Endothelial cell (in vitro differentiated cells): ENCODE measurements at regions not wholly inside any gene's neighbourhood (a gene's known extent, or its start where the extent isn't known, plus 50 kb on each side); places are given as distances from the start of the nearest gene placed in this dataset.
"Not testable (repeated sequence)": the region's sequence is repeated elsewhere in the genome, so short reads cannot be mapped to it uniquely, and the experiment has no call there.

ENCODE experiments used
- DNase-seq: peaks from one replicate; pipeline ENCODE4 v3.0.0; 2021; ENCODE audit warnings: low spot score
- H3K27ac Mint-ChIP-seq: one replicate; pipeline ENCODE4 v1.8.0; 2021; ENCODE audit warnings: mixed read lengths, inconsistent platforms; ENCODE audit not compliant: unreplicated experiment
- H3K27me3 Mint-ChIP-seq: one replicate; pipeline ENCODE4 v1.8.0; 2021; ENCODE audit warnings: mild to moderate bottlenecking, moderate library complexity, mixed read lengths, inconsistent platforms; ENCODE audit not compliant: unreplicated experiment
- H3K36me3 Mint-ChIP-seq: one replicate; pipeline ENCODE4 v1.8.0; 2021; ENCODE audit warnings: mild to moderate bottlenecking, low read depth, mixed read lengths, inconsistent platforms; ENCODE audit not compliant: unreplicated experiment
- H3K4me1 Mint-ChIP-seq: one replicate; pipeline ENCODE4 v1.8.0; 2021; ENCODE audit warnings: mild to moderate bottlenecking, mixed read lengths, inconsistent platforms; ENCODE audit not compliant: unreplicated experiment
- H3K4me3 Mint-ChIP-seq: one replicate; pipeline ENCODE4 v1.8.0; 2021; ENCODE audit warnings: mild to moderate bottlenecking, mixed read lengths, inconsistent platforms; ENCODE audit not compliant: unreplicated experiment
- H3K9me3 Mint-ChIP-seq: one replicate; pipeline ENCODE4 v1.8.0; 2021; ENCODE audit warnings: mixed read lengths, inconsistent platforms; ENCODE audit not compliant: unreplicated experiment
- CTCF ChIP-seq: fragments of 200-600 bp; sonication (generic); IDR thresholded peaks from one replicate; pipeline ENCODE4 v1.5.0; 2021; ENCODE audit warnings: antibody characterized with exemption; ENCODE audit not compliant: unreplicated experiment

- no peak overlapping the region for H3K27ac Mint-ChIP-seq
- no peak for DNase-seq
- H3K36me3 Mint-ChIP-seq: peaks cover 11% of the 10 kb centered on the region
- peaks cover 21% of the 10 kb centered on the region for H3K27me3 Mint-ChIP-seq
- peaks cover 20% of the 10 kb centered on the region for H3K9me3 Mint-ChIP-seq
- no peak for TF ChIP-seq CTCF
- no peaks in the 10 kb centered on the region for H3K4me1 Mint-ChIP-seq
- no peak overlapping the region for H3K4me3 Mint-ChIP-seq
Observed at GRCh38 chr14:105918496-105919262, 392.3 kb downstream of the TMEM121 start.

DNA sequence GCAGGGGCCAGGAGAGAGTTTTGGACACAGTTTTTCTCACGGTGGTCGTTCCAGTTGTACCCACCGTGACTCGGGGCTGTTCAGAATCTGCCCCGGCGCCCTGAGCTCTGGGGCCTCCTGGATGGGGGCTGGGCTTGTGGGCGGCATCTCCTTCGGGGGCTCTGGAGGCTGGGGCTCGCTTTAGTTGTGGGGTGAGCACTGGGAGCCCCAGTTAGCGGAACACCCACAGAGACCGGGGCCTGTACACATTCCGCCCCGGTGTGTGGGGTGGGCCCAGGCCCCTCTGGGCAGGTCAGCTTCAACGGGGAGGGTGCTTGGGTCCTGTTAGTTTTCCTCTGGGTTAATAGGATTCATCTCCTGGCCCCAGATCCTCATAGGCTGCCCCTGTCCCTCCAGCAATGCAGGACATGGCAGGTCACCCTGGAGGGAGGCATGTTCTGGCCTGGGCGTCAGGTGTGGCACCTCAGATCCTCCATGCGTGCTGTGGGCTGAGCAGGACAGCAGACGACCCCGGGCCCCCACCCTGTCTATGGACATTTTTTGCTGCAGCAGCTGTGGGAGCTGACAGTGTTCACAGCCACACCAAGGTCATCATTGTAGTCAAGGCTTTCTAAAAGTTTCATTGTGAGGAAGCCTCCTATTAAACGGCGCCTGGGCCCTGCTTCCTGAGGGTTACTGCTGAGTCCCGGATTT is 393.2 kb downstream of the TMEM121 start:
- Mint-ChIP-seq H3K27ac (no peak overlapping the region), H3K4me1 (no peaks in the 10 kb centered on the region)

GRCh38 chr14:105920151-105920700 is 393.8 kb downstream of the TMEM121 start:
- H3K4me3 Mint-ChIP-seq, DNase-seq, H3K27ac Mint-ChIP-seq, H3K4me1 Mint-ChIP-seq: not testable (repeated sequence)
- Mint-ChIP-seq H3K36me3 (peaks cover 15% of the 10 kb centered on the region), H3K9me3 (peaks cover 26% of the 10 kb centered on the region), H3K27me3 (peaks cover 26% of the 10 kb centered on the region)

More for the DNA sequence above, 393.2 kb downstream of the TMEM121 start:
- no peak for DNase-seq
- H3K27me3 Mint-ChIP-seq: peaks cover 26% of the 10 kb centered on the region
- TF ChIP-seq CTCF: no peak
- H3K36me3 Mint-ChIP-seq: peaks cover 15% of the 10 kb centered on the region
- no peak overlapping the region for H3K4me3 Mint-ChIP-seq
- peaks cover 26% of the 10 kb centered on the region for H3K9me3 Mint-ChIP-seq

DNA sequence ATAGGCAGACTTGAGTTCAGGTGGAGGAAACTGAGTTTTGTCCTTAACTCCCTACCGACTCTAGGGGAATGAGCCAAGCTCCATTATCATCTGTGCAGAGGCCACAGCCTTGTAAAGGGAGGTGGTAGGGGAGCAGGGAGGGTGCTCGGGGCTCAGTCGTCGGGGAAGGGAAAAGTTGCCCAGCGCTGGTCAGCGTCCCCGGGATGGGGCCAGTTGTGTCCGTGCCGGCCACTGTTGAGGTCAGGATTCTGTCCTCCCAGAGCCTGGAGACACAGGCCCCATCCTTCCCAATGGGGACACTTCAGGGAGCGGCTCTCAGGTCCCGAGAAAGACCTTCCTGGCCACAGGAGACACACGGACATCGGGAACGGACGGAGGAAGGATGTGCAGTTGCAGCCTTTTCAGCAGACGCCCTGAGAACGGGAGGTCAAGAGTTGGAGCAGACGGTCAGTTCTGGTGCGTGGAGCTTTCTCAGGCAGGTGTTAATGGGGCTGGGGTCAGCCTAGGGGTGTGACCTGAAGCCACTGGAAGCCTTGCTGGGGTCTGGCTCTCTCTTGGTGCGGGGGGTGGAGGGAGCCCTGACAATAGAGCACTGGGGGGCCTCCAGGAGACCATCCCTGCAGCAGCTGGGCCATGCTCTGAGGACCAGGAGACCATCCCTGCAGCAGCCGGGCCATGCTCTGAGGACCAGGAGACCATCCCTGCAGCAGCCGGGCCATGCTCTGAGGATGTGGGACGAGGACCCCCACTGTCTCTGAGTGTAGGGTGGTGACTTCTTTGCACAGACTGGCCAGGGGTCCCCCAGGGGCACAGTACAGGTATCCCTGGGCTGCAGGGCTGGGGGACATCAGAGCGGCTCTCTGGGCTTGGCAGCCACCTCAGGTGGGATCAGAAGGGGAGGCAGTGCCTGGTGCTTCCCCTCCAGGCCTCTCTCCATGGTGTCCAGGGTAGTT is 394.7 kb downstream of the TMEM121 start:
- H3K9me3 Mint-ChIP-seq: peaks cover 19% of the 10 kb centered on the region
- not testable (repeated sequence) for H3K4me1 Mint-ChIP-seq

GRCh38 chr14:105921781-105922180 is 395.4 kb downstream of the TMEM121 start:
- peaks cover 25% of the 10 kb centered on the region for H3K27me3 Mint-ChIP-seq
- not testable (repeated sequence) for DNase-seq, H3K4me3 Mint-ChIP-seq, H3K36me3 Mint-ChIP-seq, H3K27ac Mint-ChIP-seq, H3K4me1 Mint-ChIP-seq
- H3K9me3 Mint-ChIP-seq: peaks cover 19% of the 10 kb centered on the region

More for the DNA sequence above, 394.7 kb downstream of the TMEM121 start:
- not testable (repeated sequence) for H3K36me3 Mint-ChIP-seq, DNase-seq, H3K27ac Mint-ChIP-seq, H3K4me3 Mint-ChIP-seq
- H3K27me3 Mint-ChIP-seq: peaks cover 25% of the 10 kb centered on the region

- peaks cover 26% of the 10 kb centered on the region for H3K9me3 Mint-ChIP-seq
- H3K36me3 Mint-ChIP-seq: peaks cover 13% of the 10 kb centered on the region
- not testable (repeated sequence) for H3K27ac Mint-ChIP-seq, H3K4me3 Mint-ChIP-seq, H3K4me1 Mint-ChIP-seq, DNase-seq
- H3K27me3 Mint-ChIP-seq: peaks cover 24% of the 10 kb centered on the region
Observed at GRCh38 chr14:105923520-105924191, 397.3 kb downstream of the TMEM121 start.
